Mesendoderm (in vitro differentiated cells): ENCODE measurements at regions not wholly inside any gene's neighbourhood (a gene's known extent, or its start where the extent isn't known, plus 50 kb on each side); places are given as distances from the start of the nearest gene placed in this dataset.
A peak's percentile ranks its signal among the peaks of the same experiment; 100 is the strongest.

Experiments
- DNase-seq: peaks from one replicate; pipeline ENCODE4 v3.0.0; 2013
- H2AK5ac ChIP-seq: 2 replicates; pipeline ENCODE4 v1.6.1; 2013; ENCODE audit warnings: low read length, inconsistent platforms
- H2BK120ac ChIP-seq: 2 replicates; pipeline ENCODE4 v1.6.1; 2013; ENCODE audit warnings: low read depth, mild to moderate bottlenecking, low read length, moderate library complexity, mixed read lengths
- H2BK15ac ChIP-seq: replicated peaks from 2 replicates; pipeline ENCODE4 v1.6.1; 2013; ENCODE audit warnings: low read depth, mild to moderate bottlenecking, moderate library complexity
- H2BK5ac ChIP-seq: 2 replicates; pipeline ENCODE4 v1.6.1; 2013; ENCODE audit warnings: low read length, inconsistent platforms
- H3K18ac ChIP-seq: 2 replicates; pipeline ENCODE4 v1.6.1; 2013; ENCODE audit warnings: mild to moderate bottlenecking, low read length, mixed read lengths
- H3K23ac ChIP-seq: one replicate; pipeline ENCODE4 v1.6.1; 2013; ENCODE audit warnings: low read length
- H3K27ac ChIP-seq: 2 replicates; pipeline ENCODE4 v1.5.1; 2013; ENCODE audit warnings: low read depth, mild to moderate bottlenecking, inconsistent platforms, low read length, moderate library complexity
- H3K27me3 ChIP-seq: 2 replicates; pipeline ENCODE4 v1.6.1; 2013; ENCODE audit warnings: low read length, control low read depth, mild to moderate bottlenecking, inconsistent platforms; ENCODE audit not compliant: insufficient read depth, poor library complexity
- H3K36me3 ChIP-seq: 2 replicates; pipeline ENCODE4 v1.6.1; 2013; ENCODE audit warnings: low read length, inconsistent platforms; ENCODE audit not compliant: control insufficient read depth, insufficient read depth
- H3K4ac ChIP-seq: one replicate; pipeline ENCODE4 v1.6.1; 2013; ENCODE audit warnings: low read depth, mild to moderate bottlenecking, low read length, moderate library complexity
- H3K4me1 ChIP-seq: 2 replicates; pipeline ENCODE4 v1.6.1; 2013; ENCODE audit warnings: low read depth, low read length, inconsistent platforms; ENCODE audit not compliant: control insufficient read depth
- H3K4me2 ChIP-seq: 2 replicates; pipeline ENCODE4 v1.6.1; 2013; ENCODE audit warnings: low read length
- H3K4me3 ChIP-seq: 2 replicates; pipeline ENCODE4 v1.5.1; 2013; ENCODE audit warnings: mild to moderate bottlenecking, low read length
- H3K56ac ChIP-seq: one replicate; pipeline ENCODE4 v1.6.1; 2013; ENCODE audit warnings: low read length
- H3K79me1 ChIP-seq: 2 replicates; pipeline ENCODE4 v1.6.1; 2013; ENCODE audit warnings: low read length, inconsistent platforms
- H3K79me2 ChIP-seq: 2 replicates; pipeline ENCODE4 v1.6.1; 2013; ENCODE audit warnings: mild to moderate bottlenecking, low read length; ENCODE audit not compliant: control insufficient read depth, insufficient read depth
- H3K9ac ChIP-seq: 2 replicates; pipeline ENCODE4 v1.6.1; 2013; ENCODE audit warnings: low read length, inconsistent platforms
- H4K5ac ChIP-seq: one replicate; pipeline ENCODE4 v1.6.1; 2013; ENCODE audit warnings: low read length
- H4K8ac ChIP-seq: one replicate; pipeline ENCODE4 v1.6.1; 2013; ENCODE audit warnings: low read depth, mild to moderate bottlenecking, control low read depth, low read length, moderate library complexity
- WGBS: extraction: QIAGEN DNeasy Blood & Tissue Kit; methylation state at CpG from one replicate; pipeline ENCODE4 v1.1.7; 2013; ENCODE audit warnings: low lambda C conversion rate, missing lambda C conversion rate; ENCODE audit not compliant: insufficient coverage; ENCODE audit errors: extremely low coverage; 5-methylcytosine and 5-hydroxymethylcytosine counted together

DNA sequence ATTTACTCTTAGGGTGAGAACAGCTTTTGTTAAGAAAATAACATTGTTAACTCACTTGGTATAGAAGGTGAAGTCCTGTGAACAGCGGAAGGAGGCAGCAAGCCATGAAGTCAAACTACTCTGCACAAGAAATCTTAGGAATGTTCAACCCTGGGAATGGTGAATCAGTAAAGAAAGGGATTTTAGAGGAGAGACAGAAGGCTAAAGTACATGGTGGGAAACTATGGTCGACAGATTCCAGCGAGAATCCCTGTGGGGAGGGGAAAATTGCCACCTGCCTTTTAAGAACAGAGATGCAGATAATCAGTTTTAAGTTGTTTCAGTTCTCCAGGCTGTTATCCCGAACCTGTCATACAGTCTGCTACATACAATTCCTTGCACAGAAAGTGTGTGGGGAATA is 63.2 kb upstream of the PTPRR start:
- no peak overlapping the region for H3K18ac ChIP-seq
- no peak overlapping the region for H2BK15ac ChIP-seq
- no peaks in the 10 kb centered on the region for H3K79me1 ChIP-seq
- H3K56ac ChIP-seq = no peak overlapping the region
- H2AK5ac ChIP-seq = no peak overlapping the region
- no peaks in the 10 kb centered on the region for H3K4me1 ChIP-seq
- no peak overlapping the region for H2BK120ac ChIP-seq
- H3K36me3 ChIP-seq = no peaks in the 10 kb centered on the region
- no peak overlapping the region for H3K9ac ChIP-seq
- no peak overlapping the region for H3K4me3 ChIP-seq
- H3K27ac ChIP-seq = no peak overlapping the region
- H3K4me2 ChIP-seq = no peak overlapping the region
- no peaks in the 10 kb centered on the region for H3K27me3 ChIP-seq
- H3K79me2 ChIP-seq = no peaks in the 10 kb centered on the region
- H4K5ac ChIP-seq = no peak overlapping the region
- no peak overlapping the region for H2BK5ac ChIP-seq
- H4K8ac ChIP-seq = no peak overlapping the region
- H3K4ac ChIP-seq = no peak overlapping the region
- DNase-seq = peak; percentile 69
- WGBS = no CpG with 5 or more reads among the region's 4 CpGs
- no peak overlapping the region for H3K23ac ChIP-seq

DNA sequence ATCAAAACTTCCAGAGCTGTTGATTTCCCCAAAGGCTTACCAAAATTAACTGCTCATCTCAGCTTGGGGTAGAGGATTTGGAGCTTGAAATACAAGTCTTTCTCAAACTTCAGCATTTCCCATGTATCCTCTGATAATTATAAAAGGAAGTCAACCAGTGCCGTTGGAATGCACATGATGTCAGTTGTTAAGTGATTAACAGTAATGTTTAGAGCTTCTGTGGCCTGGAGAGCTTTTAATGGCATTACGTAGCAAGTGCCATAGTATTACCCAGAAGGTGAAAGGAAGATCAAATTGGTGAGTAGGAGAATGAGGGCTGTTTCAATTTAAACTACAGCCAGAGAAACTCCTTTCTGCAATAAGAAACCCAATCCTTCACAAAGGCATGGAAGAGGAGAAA is 62.5 kb upstream of the PTPRR start:
- H2BK5ac ChIP-seq = no peak overlapping the region
- H3K36me3 ChIP-seq = no peaks in the 10 kb centered on the region
- H2AK5ac ChIP-seq = no peak overlapping the region
- H3K18ac ChIP-seq = no peak overlapping the region
- no peak overlapping the region for H3K27ac ChIP-seq
- H3K4me1 ChIP-seq = no peaks in the 10 kb centered on the region
- no peak overlapping the region for H3K4me2 ChIP-seq
- no peak overlapping the region for H2BK120ac ChIP-seq
- no peaks in the 10 kb centered on the region for H3K27me3 ChIP-seq
- no peak overlapping the region for H3K4me3 ChIP-seq
- no peak overlapping the region for H4K5ac ChIP-seq
- no peak overlapping the region for H2BK15ac ChIP-seq
- no peak overlapping the region for H3K56ac ChIP-seq
- H3K4ac ChIP-seq = no peak overlapping the region
- peak; percentile 37 for DNase-seq
- no peak overlapping the region for H4K8ac ChIP-seq
- H3K9ac ChIP-seq = no peak overlapping the region
- H3K23ac ChIP-seq = no peak overlapping the region
- H3K79me1 ChIP-seq = no peaks in the 10 kb centered on the region
- H3K79me2 ChIP-seq = no peaks in the 10 kb centered on the region
- no CpG with 5 or more reads among the region's 2 CpGs for WGBS

DNA sequence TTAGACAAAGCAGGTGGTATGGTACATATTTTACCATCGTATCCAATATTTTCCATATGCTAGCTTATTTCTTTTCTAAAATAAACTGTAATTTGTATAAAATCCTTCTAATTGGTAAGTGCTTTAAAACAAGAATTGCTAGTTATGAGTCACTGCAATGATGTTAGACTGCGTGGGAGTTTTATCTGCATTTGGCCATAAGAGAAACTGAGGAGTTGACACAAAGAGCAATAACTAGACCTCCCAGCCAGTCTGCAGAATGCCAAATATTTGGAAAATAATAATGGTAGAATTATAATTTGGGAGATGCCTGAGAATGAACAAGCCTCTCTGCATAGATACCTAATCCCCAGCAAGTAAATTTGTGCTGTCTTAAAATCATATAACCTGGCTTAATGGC is 61.7 kb upstream of the PTPRR start:
- Histone ChIP-seq H3K79me2 (no peaks in the 10 kb centered on the region), H3K36me3 (no peaks in the 10 kb centered on the region), H3K27me3 (no peaks in the 10 kb centered on the region), H3K9ac (no peak overlapping the region), H3K4me2 (no peak overlapping the region), H2BK15ac (no peak overlapping the region), H4K5ac (no peak overlapping the region), H4K8ac (no peak overlapping the region), H3K23ac (no peak overlapping the region), H3K4me3 (no peak overlapping the region), H2BK120ac (no peak overlapping the region), H3K4ac (no peak overlapping the region), H3K4me1 (no peaks in the 10 kb centered on the region), H2BK5ac (no peak overlapping the region), H3K79me1 (no peaks in the 10 kb centered on the region), H2AK5ac (no peak overlapping the region), H3K56ac (no peak overlapping the region), H3K18ac (no peak overlapping the region), H3K27ac (no peak overlapping the region)
- WGBS = no CpG with 5 or more reads among the region's 2 CpGs
- DNase-seq = no peak

DNA sequence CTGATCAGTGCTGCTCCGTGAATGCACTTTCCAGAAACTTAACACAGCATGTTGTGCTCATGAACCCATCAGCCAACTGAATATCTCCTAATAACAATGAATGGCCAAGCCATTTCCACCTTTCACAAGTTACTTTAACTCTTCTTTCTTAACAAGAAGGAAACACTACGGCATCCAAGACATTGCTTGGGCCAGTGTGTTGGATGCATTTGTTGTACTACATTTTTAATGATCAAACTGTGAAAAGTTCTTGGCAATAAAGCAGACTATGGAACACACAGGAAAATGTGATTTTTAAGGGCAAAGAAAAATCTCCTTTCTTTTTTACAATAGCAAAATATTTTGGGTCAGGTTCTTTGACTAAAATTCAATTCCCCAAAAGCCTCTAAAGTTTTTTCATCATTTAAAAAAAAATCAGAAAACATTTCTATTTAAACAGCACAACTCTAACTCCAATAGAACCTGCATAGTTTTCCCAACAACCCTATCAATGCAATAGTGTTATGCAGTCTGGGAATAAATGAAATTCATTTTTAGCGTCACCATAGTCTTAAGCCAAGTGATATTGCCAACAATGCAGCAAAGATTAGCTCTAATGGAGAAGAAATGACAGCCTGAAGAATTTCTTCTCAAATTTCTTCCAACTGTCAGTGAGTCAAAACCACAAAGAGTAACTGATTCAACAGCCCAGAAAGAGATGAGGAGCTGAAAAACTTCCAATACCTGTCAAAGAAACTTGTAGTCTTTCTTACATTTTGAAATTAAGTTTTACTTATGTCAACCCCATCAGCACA is 50.7 kb upstream of the PTPRR start:
- Histone ChIP-seq H3K27ac (no peak overlapping the region), H2BK120ac (no peak overlapping the region), H4K5ac (no peak overlapping the region), H2AK5ac (no peak overlapping the region), H3K23ac (no peak overlapping the region), H3K79me2 (no peaks in the 10 kb centered on the region), H3K9ac (no peak overlapping the region), H3K4me3 (no peak overlapping the region), H3K27me3 (no peaks in the 10 kb centered on the region), H3K36me3 (no peaks in the 10 kb centered on the region), H3K79me1 (no peaks in the 10 kb centered on the region), H3K4me1 (no peaks in the 10 kb centered on the region), H4K8ac (no peak overlapping the region), H3K4me2 (no peak overlapping the region), H3K18ac (no peak overlapping the region), H2BK15ac (no peak overlapping the region), H3K56ac (no peak overlapping the region), H2BK5ac (no peak overlapping the region), H3K4ac (no peak overlapping the region)
- WGBS = no CpG with 5 or more reads among the region's 3 CpGs
- no peak for DNase-seq
